ENCODE measurements at regions not wholly inside any gene's neighbourhood (a gene's known extent, or its start where the extent isn't known, plus 50 kb on each side); places are given as distances from the start of the nearest gene placed in this dataset.

DNA sequence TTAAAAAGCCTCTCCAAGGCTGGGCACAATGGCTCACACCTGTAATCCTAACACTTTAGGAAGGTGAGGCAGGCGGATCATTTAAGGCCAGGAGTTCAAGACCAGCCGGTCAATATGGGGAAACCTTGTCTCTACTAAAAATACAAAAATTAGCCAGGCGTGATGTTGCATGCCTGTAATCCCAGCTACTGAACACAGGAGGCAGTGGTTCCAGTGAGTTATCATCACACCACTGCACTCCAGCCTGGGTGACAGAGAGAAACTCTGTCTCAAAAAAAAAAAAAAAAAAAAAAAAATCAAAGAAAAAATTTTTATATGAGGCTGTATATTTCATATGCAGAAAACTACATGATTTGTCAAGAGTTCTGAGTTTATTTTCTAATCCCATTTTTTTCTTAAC is 1107.1 kb upstream of the TMPRSS15 start:
- H3K4me3 Mint-ChIP-seq = no peak overlapping the region
- no peak for ATAC-seq
- H3K27me3 Mint-ChIP-seq = no peaks in the 10 kb centered on the region
- H3K9me3 Mint-ChIP-seq = peaks cover 11% of the 10 kb centered on the region
- no peak for DNase-seq
- no peak overlapping the region for H3K27ac Mint-ChIP-seq
- intact Hi-C loops (cut with micrococcal nuclease) = no loop called here
- no peaks in the 10 kb centered on the region for H3K4me1 Mint-ChIP-seq (ENCODE audit: low read depth)
- POLR2A ChIA-PET = no interaction called here
- CTCF ChIA-PET = no interaction called here
- H3K36me3 Mint-ChIP-seq (ENCODE audit: low read depth) = no peaks in the 10 kb centered on the region
- TF ChIP-seq, protein P1, sequence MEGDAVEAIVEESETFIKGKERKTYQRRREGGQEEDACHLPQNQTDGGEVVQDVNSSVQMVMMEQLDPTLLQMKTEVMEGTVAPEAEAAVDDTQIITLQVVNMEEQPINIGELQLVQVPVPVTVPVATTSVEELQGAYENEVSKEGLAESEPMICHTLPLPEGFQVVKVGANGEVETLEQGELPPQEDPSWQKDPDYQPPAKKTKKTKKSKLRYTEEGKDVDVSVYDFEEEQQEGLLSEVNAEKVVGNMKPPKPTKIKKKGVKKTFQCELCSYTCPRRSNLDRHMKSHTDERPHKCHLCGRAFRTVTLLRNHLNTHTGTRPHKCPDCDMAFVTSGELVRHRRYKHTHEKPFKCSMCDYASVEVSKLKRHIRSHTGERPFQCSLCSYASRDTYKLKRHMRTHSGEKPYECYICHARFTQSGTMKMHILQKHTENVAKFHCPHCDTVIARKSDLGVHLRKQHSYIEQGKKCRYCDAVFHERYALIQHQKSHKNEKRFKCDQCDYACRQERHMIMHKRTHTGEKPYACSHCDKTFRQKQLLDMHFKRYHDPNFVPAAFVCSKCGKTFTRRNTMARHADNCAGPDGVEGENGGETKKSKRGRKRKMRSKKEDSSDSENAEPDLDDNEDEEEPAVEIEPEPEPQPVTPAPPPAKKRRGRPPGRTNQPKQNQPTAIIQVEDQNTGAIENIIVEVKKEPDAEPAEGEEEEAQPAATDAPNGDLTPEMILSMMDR (IDR thresholded peaks at IDR 0.05) = no peak

GRCh38 chr21:19522381-19522780 is 1118.8 kb upstream of the TMPRSS15 start:
- intact Hi-C loops (cut with micrococcal nuclease) = no loop called here

DNA sequence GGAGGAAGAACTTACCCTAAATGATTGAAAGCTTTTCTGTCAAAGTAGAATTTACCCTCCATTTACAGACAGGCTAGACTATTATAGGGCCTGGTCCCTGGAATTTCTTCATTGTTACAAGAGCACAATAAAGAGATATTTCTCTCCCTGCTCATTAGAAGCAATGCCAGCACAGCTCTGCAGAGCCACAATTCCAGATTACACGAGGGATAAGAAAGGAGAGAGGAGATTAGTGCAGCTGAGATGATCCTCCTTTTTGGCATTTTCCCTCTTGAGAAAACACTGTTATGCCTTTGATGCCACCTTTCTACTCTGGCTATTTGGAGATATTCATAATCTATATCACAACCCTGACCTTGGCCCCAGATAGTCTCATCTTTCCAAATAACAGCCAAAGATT is 1119.5 kb upstream of the TMPRSS15 start:
- Mint-ChIP-seq H3K4me1 (ENCODE audit: low read depth) (no peaks in the 10 kb centered on the region), H3K36me3 (ENCODE audit: low read depth) (no peaks in the 10 kb centered on the region), H3K4me3 (no peak overlapping the region), H3K27ac (no peak overlapping the region), H3K9me3 (peaks cover 13% of the 10 kb centered on the region), H3K27me3 (no peaks in the 10 kb centered on the region)
- POLR2A ChIA-PET = no interaction called here
- ATAC-seq (no peak), DNase-seq (no peak)
- CTCF ChIA-PET = no interaction called here
- intact Hi-C loops (cut with micrococcal nuclease) = no loop called here
- TF ChIP-seq, protein P1 (IDR thresholded peaks at IDR 0.05) = no peak

More at GRCh38 chr21:19522381-19522780, 1118.8 kb upstream of the TMPRSS15 start:
- ATAC-seq = no peak
- Mint-ChIP-seq H3K9me3 (peaks cover 13% of the 10 kb centered on the region), H3K4me3 (no peak overlapping the region), H3K27ac (no peak overlapping the region), H3K27me3 (no peaks in the 10 kb centered on the region), H3K4me1 (ENCODE audit: low read depth) (no peaks in the 10 kb centered on the region), H3K36me3 (ENCODE audit: low read depth) (no peaks in the 10 kb centered on the region)
- ChIA-PET POLR2A (no interaction called here), CTCF (no interaction called here)
- TF ChIP-seq, protein P1 (IDR thresholded peaks at IDR 0.05) = no peak
- DNase-seq = no peak

DNA sequence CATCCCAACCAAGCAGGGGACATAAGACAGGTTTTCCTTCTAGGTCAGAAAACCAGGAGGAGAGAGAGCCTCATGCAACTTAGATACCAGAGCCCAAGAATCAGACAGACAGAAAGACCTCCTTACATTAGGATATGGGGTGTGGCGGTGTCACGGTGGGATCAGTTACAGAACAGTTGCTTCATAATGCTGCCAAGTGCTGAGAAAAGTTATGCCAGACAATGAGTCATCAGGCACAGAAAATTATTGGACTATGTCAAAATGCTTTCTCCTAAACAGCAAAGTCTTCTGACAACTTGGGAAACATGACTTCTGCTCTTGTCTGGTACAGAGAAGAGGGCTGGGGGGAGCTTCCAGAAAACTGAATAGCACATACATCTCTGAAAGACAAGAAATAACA is 1120.2 kb upstream of the TMPRSS15 start:
- H3K27me3 Mint-ChIP-seq = no peaks in the 10 kb centered on the region
- DNase-seq = no peak
- ChIA-PET POLR2A (no interaction called here), CTCF (no interaction called here)
- H3K9me3 Mint-ChIP-seq = peaks cover 13% of the 10 kb centered on the region
- H3K36me3 Mint-ChIP-seq (ENCODE audit: low read depth) = no peaks in the 10 kb centered on the region
- TF ChIP-seq, protein P1 (IDR thresholded peaks at IDR 0.05) = no peak
- no peak overlapping the region for H3K4me3 Mint-ChIP-seq
- no peaks in the 10 kb centered on the region for H3K4me1 Mint-ChIP-seq (ENCODE audit: low read depth)
- ATAC-seq = no peak
- intact Hi-C loops (cut with micrococcal nuclease) = no loop called here
- H3K27ac Mint-ChIP-seq = no peak overlapping the region

- DNase-seq (no peak), ATAC-seq (no peak)
- Mint-ChIP-seq H3K4me3 (no peak overlapping the region), H3K4me1 (ENCODE audit: low read depth) (no peaks in the 10 kb centered on the region), H3K27me3 (no peaks in the 10 kb centered on the region), H3K36me3 (ENCODE audit: low read depth) (no peaks in the 10 kb centered on the region), H3K27ac (no peak overlapping the region), H3K9me3 (peaks cover 9% of the 10 kb centered on the region)
- ChIA-PET CTCF (no interaction called here), POLR2A (no interaction called here)
- intact Hi-C loops (cut with micrococcal nuclease) = no loop called here
- TF ChIP-seq, protein P1 (IDR thresholded peaks at IDR 0.05) = no peak
Measured at GRCh38 chr21:19529031-19529430, 1125.4 kb upstream of the TMPRSS15 start.
